ENCODE measurements at regions not wholly inside any gene's neighbourhood (a gene's known extent, or its start where the extent isn't known, plus 50 kb on each side); places are given as distances from the start of the nearest gene placed in this dataset.
"Not testable (repeated sequence)": the region's sequence is repeated elsewhere in the genome, so short reads cannot be mapped to it uniquely, and the experiment has no call there.

GRCh38 chr2:111460901-111461300, 340.2 kb downstream of the BCL2L11 start:
- not testable (repeated sequence) for H3K36me3 ChIP-seq (ENCODE audit: control insufficient read depth in 2 of 2, insufficient read depth in 2 of 2, low read length in 2 of 2); H3K27ac ChIP-seq (ENCODE audit: low read depth in 2 of 2, low read length in 2 of 2); H3K27me3 ChIP-seq (ENCODE audit: control insufficient read depth in 2 of 2, insufficient read depth in 2 of 2, low read length in 2 of 2); H3K9me3 ChIP-seq (ENCODE audit: control insufficient read depth in 2 of 2, low read length in 2 of 2); H3K4me1 ChIP-seq (ENCODE audit: control insufficient read depth in 2 of 2, insufficient read depth in 2 of 2, low read length in 2 of 2); H3K9ac ChIP-seq (ENCODE audit: low read depth in 1 of 2, low read length in 2 of 2); H3K4me3 ChIP-seq (ENCODE audit: low read length in 2 of 2)

- not testable (repeated sequence) for H3K9ac ChIP-seq (ENCODE audit: low read depth in 1 of 2, low read length in 2 of 2); H3K36me3 ChIP-seq (ENCODE audit: control insufficient read depth in 2 of 2, insufficient read depth in 2 of 2, low read length in 2 of 2); H3K27me3 ChIP-seq (ENCODE audit: control insufficient read depth in 2 of 2, insufficient read depth in 2 of 2, low read length in 2 of 2); H3K9me3 ChIP-seq (ENCODE audit: control insufficient read depth in 2 of 2, low read length in 2 of 2); H3K27ac ChIP-seq (ENCODE audit: low read depth in 2 of 2, low read length in 2 of 2); H3K4me3 ChIP-seq (ENCODE audit: low read length in 2 of 2); H3K4me1 ChIP-seq (ENCODE audit: control insufficient read depth in 2 of 2, insufficient read depth in 2 of 2, low read length in 2 of 2)
These were observed 341.1 kb downstream of the BCL2L11 start for GRCh38 chr2:111461831-111462230.

- not testable (repeated sequence) for H3K9ac ChIP-seq (ENCODE audit: low read depth in 1 of 2, low read length in 2 of 2); H3K4me1 ChIP-seq (ENCODE audit: control insufficient read depth in 2 of 2, insufficient read depth in 2 of 2, low read length in 2 of 2); H3K4me3 ChIP-seq (ENCODE audit: low read length in 2 of 2); H3K27me3 ChIP-seq (ENCODE audit: control insufficient read depth in 2 of 2, insufficient read depth in 2 of 2, low read length in 2 of 2); H3K36me3 ChIP-seq (ENCODE audit: control insufficient read depth in 2 of 2, insufficient read depth in 2 of 2, low read length in 2 of 2); H3K9me3 ChIP-seq (ENCODE audit: control insufficient read depth in 2 of 2, low read length in 2 of 2); H3K27ac ChIP-seq (ENCODE audit: low read depth in 2 of 2, low read length in 2 of 2)
These were observed 341.9 kb downstream of the BCL2L11 start for GRCh38 chr2:111462572-111462971.

DNA sequence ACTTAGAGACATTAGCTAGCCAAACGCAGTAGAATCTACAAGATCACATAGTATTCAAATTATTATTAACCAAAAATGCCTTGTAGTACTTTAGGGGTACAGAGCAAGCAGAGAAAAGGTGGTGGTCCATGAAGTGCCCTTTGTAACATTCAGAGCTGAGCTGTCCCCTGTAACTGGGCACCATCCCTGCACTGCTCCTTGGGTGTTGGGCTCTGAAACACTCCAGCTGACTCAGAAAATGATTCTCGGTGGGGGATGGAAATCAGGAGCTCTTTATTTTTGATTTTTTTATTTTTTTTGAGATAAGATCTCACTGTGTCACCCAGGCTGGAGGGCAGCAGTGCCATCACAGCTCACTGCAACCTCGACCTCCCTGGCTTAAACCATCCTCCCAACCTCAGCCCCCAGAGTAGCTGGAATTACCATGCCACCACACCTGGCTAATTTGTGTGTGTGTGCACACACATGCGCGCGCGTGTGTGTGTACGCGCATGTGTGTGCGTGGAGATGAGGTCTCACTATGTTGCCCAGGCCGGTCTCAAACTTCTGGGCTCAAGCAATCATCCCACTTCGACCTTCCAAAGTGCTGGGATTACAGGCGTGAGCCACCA, 342.6 kb downstream of the BCL2L11 start:
- not testable (repeated sequence) for H3K4me1 ChIP-seq (ENCODE audit: control insufficient read depth in 2 of 2, insufficient read depth in 2 of 2, low read length in 2 of 2); H3K27me3 ChIP-seq (ENCODE audit: control insufficient read depth in 2 of 2, insufficient read depth in 2 of 2, low read length in 2 of 2); H3K36me3 ChIP-seq (ENCODE audit: control insufficient read depth in 2 of 2, insufficient read depth in 2 of 2, low read length in 2 of 2); H3K9me3 ChIP-seq (ENCODE audit: control insufficient read depth in 2 of 2, low read length in 2 of 2); H3K4me3 ChIP-seq (ENCODE audit: low read length in 2 of 2); H3K9ac ChIP-seq (ENCODE audit: low read depth in 1 of 2, low read length in 2 of 2)
- H3K27ac ChIP-seq (ENCODE audit: low read depth in 2 of 2, low read length in 2 of 2): peak overlapping the region; percentile 65 to 71

DNA sequence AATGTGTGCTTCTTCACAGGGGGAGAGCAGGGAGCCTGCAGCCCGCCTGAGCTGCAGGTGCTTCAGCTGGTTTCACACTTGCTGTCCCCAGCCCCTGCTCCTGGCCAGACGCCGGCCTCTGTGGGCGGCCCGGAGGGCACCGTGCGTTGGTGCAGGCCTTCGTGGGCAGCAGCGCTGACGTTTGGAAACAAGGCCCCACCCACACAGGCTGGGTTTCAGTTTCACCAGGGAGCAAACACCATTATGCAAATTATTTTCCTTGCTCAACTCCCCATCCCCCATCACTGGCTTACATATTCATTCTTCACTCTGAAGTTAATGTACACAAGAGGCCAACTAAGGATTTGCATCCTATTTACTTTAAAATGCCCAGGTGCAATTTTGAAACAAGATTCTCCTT, 343.2 kb downstream of the BCL2L11 start:
- H3K9me3 ChIP-seq (ENCODE audit: control insufficient read depth in 2 of 2, low read length in 2 of 2); H3K36me3 ChIP-seq (ENCODE audit: control insufficient read depth in 2 of 2, insufficient read depth in 2 of 2, low read length in 2 of 2); H3K27ac ChIP-seq (ENCODE audit: low read depth in 2 of 2, low read length in 2 of 2); H3K4me3 ChIP-seq (ENCODE audit: low read length in 2 of 2); H3K9ac ChIP-seq (ENCODE audit: low read depth in 1 of 2, low read length in 2 of 2); H3K4me1 ChIP-seq (ENCODE audit: control insufficient read depth in 2 of 2, insufficient read depth in 2 of 2, low read length in 2 of 2); H3K27me3 ChIP-seq (ENCODE audit: control insufficient read depth in 2 of 2, insufficient read depth in 2 of 2, low read length in 2 of 2): not testable (repeated sequence)

- H3K27me3 ChIP-seq (ENCODE audit: control insufficient read depth in 2 of 2, insufficient read depth in 2 of 2, low read length in 2 of 2); H3K36me3 ChIP-seq (ENCODE audit: control insufficient read depth in 2 of 2, insufficient read depth in 2 of 2, low read length in 2 of 2); H3K4me1 ChIP-seq (ENCODE audit: control insufficient read depth in 2 of 2, insufficient read depth in 2 of 2, low read length in 2 of 2); H3K9me3 ChIP-seq (ENCODE audit: control insufficient read depth in 2 of 2, low read length in 2 of 2); H3K9ac ChIP-seq (ENCODE audit: low read depth in 1 of 2, low read length in 2 of 2): not testable (repeated sequence)
- peak overlapping the region; percentile 15 to 38 for H3K27ac ChIP-seq (ENCODE audit: low read depth in 2 of 2, low read length in 2 of 2)
- peak overlapping the region in 1 of 2 donors; percentile 13 for H3K4me3 ChIP-seq (ENCODE audit: low read length in 2 of 2)
These were observed 343.7 kb downstream of the BCL2L11 start for GRCh38 chr2:111464367-111464766.

- not testable (repeated sequence) for H3K27me3 ChIP-seq (ENCODE audit: control insufficient read depth in 2 of 2, insufficient read depth in 2 of 2, low read length in 2 of 2); H3K4me3 ChIP-seq (ENCODE audit: low read length in 2 of 2); H3K4me1 ChIP-seq (ENCODE audit: control insufficient read depth in 2 of 2, insufficient read depth in 2 of 2, low read length in 2 of 2); H3K9me3 ChIP-seq (ENCODE audit: control insufficient read depth in 2 of 2, low read length in 2 of 2); H3K9ac ChIP-seq (ENCODE audit: low read depth in 1 of 2, low read length in 2 of 2); H3K36me3 ChIP-seq (ENCODE audit: control insufficient read depth in 2 of 2, insufficient read depth in 2 of 2, low read length in 2 of 2)
- H3K27ac ChIP-seq (ENCODE audit: low read depth in 2 of 2, low read length in 2 of 2): peak overlapping the region; percentile 74 to 83
These were observed 344.8 kb downstream of the BCL2L11 start for GRCh38 chr2:111465521-111465920.

DNA sequence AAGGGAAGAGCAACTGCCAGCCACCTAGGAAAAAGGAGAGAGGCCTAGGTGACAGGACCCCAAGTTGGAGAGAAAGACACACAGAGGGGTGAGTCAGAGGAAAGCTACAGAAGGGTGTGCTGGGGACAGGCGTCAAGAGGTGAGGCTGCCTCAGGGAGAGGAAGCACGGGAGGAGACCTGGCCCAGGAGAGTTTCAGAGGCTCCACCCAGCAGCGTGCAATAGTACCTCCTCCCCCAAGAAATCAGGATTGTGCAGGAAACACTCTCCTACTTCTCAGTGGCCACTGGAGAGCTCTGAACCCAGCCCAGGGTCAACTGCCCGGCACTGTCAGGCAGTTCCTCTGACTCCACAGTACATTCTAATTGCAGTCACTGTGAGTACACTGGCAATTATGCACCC, 346.0 kb downstream of the BCL2L11 start:
- H3K4me3 ChIP-seq (ENCODE audit: low read length in 2 of 2); H3K36me3 ChIP-seq (ENCODE audit: control insufficient read depth in 2 of 2, insufficient read depth in 2 of 2, low read length in 2 of 2); H3K9me3 ChIP-seq (ENCODE audit: control insufficient read depth in 2 of 2, low read length in 2 of 2); H3K4me1 ChIP-seq (ENCODE audit: control insufficient read depth in 2 of 2, insufficient read depth in 2 of 2, low read length in 2 of 2); H3K27me3 ChIP-seq (ENCODE audit: control insufficient read depth in 2 of 2, insufficient read depth in 2 of 2, low read length in 2 of 2); H3K9ac ChIP-seq (ENCODE audit: low read depth in 1 of 2, low read length in 2 of 2): not testable (repeated sequence)
- H3K27ac ChIP-seq (ENCODE audit: low read depth in 2 of 2, low read length in 2 of 2): peak overlapping the region; percentile 76 to 83

- not testable (repeated sequence) for H3K27me3 ChIP-seq (ENCODE audit: control insufficient read depth in 2 of 2, insufficient read depth in 2 of 2, low read length in 2 of 2); H3K9me3 ChIP-seq (ENCODE audit: control insufficient read depth in 2 of 2, low read length in 2 of 2); H3K27ac ChIP-seq (ENCODE audit: low read depth in 2 of 2, low read length in 2 of 2); H3K4me1 ChIP-seq (ENCODE audit: control insufficient read depth in 2 of 2, insufficient read depth in 2 of 2, low read length in 2 of 2); H3K4me3 ChIP-seq (ENCODE audit: low read length in 2 of 2); H3K9ac ChIP-seq (ENCODE audit: low read depth in 1 of 2, low read length in 2 of 2); H3K36me3 ChIP-seq (ENCODE audit: control insufficient read depth in 2 of 2, insufficient read depth in 2 of 2, low read length in 2 of 2)
These were observed 350.2 kb downstream of the BCL2L11 start for GRCh38 chr2:111470924-111471323.

GRCh38 chr2:111471791-111472530, 351.2 kb downstream of the BCL2L11 start:
- H3K27ac ChIP-seq (ENCODE audit: low read depth in 2 of 2, low read length in 2 of 2); H3K9ac ChIP-seq (ENCODE audit: low read depth in 1 of 2, low read length in 2 of 2); H3K9me3 ChIP-seq (ENCODE audit: control insufficient read depth in 2 of 2, low read length in 2 of 2); H3K4me1 ChIP-seq (ENCODE audit: control insufficient read depth in 2 of 2, insufficient read depth in 2 of 2, low read length in 2 of 2); H3K36me3 ChIP-seq (ENCODE audit: control insufficient read depth in 2 of 2, insufficient read depth in 2 of 2, low read length in 2 of 2); H3K4me3 ChIP-seq (ENCODE audit: low read length in 2 of 2); H3K27me3 ChIP-seq (ENCODE audit: control insufficient read depth in 2 of 2, insufficient read depth in 2 of 2, low read length in 2 of 2): not testable (repeated sequence)

Data from mucosa of rectum (tissue), 2 donors.